ENCODE measurements at regions not wholly inside any gene's neighbourhood (a gene's known extent, or its start where the extent isn't known, plus 50 kb on each side); places are given as distances from the start of the nearest gene placed in this dataset.

- TF ChIP-seq CTCF (IDR thresholded peaks at IDR 0.05), result no peak
Measured at GRCh38 chr4:28259951-28260350, 1399.3 kb downstream of the STIM2 start.

GRCh38 chr4:28267166-28267565, 1406.5 kb downstream of the STIM2 start:
- no peak for TF ChIP-seq CTCF (IDR thresholded peaks at IDR 0.05)

GRCh38 chr4:28269426-28269825, 1408.8 kb downstream of the STIM2 start:
- TF ChIP-seq CTCF (IDR thresholded peaks at IDR 0.05), result no peak

- TF ChIP-seq CTCF (IDR thresholded peaks at IDR 0.05), result no peak
Measured at GRCh38 chr4:28277931-28278330, 1417.3 kb downstream of the STIM2 start.

- TF ChIP-seq CTCF (IDR thresholded peaks at IDR 0.05), result no peak
Measured at GRCh38 chr4:28278676-28279075, 1418.0 kb downstream of the STIM2 start.

- TF ChIP-seq CTCF (IDR thresholded peaks at IDR 0.05), result no peak
Measured at GRCh38 chr4:28279249-28279648, 1418.6 kb downstream of the STIM2 start.

- TF ChIP-seq CTCF (IDR thresholded peaks at IDR 0.05), result no peak
Measured at GRCh38 chr4:28287831-28288233, 1427.2 kb downstream of the STIM2 start.

GRCh38 chr4:28296239-28296638, 1435.6 kb downstream of the STIM2 start:
- TF ChIP-seq CTCF (IDR thresholded peaks at IDR 0.05), result no peak
